HG03103 (cell line): ENCODE measurements at regions not wholly inside any gene's neighbourhood (a gene's known extent, or its start where the extent isn't known, plus 50 kb on each side); places are given as distances from the start of the nearest gene placed in this dataset.
"Not testable (repeated sequence)": the region's sequence is repeated elsewhere in the genome, so short reads cannot be mapped to it uniquely, and the experiment has no call there.

Source experiments
- ATAC-seq: cut with Tn5 transposase; IDR thresholded peaks from one replicate; pipeline ENCODE4 v1.9.1; 2021; ENCODE audit warnings: low read depth; ENCODE audit not compliant: unreplicated experiment

DNA sequence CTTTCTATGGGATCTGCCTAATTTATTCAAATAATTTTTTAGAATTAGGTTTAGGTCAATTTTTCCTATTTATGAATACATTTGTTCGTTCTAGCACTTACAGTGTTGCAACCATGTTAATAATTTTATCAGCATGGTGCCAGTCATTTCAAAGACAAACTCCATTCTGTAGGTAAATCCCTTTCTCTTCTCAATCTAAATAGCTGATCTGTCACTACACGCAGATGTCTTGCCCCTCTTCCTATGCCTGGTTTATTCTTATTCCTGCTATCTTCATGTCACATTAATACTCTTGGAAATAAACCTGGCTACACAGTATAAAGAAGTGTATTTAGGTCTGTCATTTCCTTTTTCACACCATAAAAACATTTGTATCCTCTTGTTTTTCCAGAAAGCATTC lies 1172.4 kb downstream of the BRINP3 start:
- ATAC-seq: no peak

DNA sequence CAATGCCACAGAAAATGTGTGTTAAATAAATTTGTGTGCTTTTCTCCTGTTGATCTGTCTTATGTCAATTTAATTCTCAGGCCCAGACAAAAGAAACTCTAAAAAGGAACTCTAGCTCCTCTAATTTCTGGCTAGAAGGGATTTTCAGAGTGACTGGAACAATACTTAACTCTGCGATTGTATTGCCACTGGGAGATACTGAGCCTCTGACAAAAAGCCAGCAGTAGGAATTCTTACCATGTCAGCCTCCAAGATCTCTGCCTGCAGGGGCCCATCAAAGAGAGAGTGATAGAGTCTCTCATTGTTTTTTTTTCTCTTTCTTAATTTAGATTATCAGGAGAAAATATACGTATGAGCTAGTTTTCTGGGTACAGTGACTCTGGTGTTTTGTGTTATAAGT lies 1165.7 kb downstream of the BRINP3 start:
- ATAC-seq: no peak

DNA sequence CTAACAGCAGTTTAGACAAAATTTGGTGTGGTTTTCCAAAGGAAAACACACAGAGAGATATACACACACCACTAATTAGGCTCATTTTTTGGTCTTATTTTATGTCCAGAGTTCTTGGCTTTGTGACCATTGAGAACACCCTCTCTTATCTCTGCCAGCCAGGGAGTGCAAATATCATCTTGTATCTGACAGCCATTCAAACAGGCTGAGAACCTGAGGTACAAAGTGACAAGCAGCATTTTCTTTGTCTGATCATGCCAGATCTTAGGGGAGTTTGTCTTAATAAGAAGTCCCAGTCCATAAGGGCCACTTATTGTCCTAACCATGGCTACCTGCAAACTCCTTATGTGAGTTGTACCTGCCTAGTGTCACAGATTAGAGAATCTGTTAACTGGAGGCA lies 1165.2 kb downstream of the BRINP3 start:
- ATAC-seq: no peak

DNA sequence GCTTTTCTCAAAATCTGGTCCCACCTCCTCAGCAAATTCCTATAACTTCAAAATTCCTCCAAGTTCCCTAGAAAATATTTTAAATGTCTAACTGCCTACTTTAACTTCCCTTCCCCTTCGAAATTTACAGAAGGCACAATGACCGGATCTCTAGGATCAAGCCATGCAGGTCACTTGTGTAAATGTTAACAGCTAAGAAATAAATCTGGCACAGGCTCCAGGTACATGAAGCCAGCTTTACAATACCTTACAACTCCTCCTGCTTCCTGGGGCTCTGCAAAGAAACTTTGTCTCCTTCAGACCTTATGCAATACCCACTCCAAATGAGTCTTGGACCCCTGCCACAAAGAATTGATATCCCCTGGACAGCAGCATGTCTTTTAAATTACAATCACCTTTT lies 1164.2 kb downstream of the BRINP3 start:
- no peak for ATAC-seq

DNA sequence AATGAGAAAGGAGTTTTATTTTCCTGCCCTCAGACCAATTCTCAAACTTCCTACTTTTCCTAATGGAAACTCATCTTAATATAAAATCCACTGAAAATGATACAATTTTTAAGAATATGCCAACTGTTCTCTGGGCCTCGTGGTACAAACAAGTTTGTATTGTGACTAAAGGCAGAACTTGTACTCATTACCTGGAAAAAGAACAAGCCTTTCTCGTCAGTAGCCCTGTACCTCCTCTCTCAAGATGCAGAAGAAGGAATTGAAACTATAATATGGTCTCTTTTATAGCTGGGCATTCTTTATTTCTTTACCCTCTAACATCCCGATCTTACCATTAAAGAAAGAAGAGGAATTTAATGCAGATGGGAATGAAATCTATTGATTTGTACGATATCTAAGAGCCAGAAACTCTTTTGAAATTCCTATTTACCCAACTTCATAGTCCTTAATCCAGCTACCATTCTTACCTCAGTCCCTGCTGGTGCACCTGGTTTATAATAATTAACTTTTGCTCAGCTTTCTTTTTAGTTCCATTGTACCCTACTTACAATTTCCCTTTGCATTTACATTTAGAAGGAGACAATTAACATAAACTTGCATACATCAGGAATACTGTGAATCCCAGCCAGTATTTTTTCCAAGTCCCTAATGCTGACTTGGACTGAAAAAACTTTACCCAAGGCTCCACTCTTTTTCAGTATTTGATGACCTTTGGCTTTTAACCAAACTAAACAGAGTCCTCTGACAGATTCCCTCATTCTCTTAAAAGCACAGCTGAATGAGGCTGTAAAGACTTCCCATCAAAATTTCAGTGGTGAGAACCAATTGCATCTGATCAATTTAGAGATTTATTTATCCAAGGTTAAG lies 1162.4 kb downstream of the BRINP3 start:
- no peak for ATAC-seq

DNA sequence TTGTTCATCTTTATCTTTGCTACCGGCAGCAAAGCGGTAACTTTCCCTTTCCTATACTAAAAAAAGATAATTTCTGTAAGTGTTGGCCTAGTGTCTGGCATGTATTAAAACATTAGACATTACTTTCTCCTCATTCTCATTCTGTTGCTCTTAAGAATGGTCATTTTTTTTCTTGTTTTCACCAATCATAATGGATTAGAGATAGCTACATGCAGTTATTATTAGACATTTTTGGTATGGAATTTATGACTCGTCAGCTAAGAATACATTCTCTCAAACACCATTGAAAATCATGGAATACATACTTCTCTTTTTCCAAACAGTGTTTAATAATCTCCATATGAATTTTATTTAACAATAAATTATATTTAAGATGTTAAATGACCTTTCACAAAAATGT lies 1154.6 kb downstream of the BRINP3 start:
- no peak for ATAC-seq

DNA sequence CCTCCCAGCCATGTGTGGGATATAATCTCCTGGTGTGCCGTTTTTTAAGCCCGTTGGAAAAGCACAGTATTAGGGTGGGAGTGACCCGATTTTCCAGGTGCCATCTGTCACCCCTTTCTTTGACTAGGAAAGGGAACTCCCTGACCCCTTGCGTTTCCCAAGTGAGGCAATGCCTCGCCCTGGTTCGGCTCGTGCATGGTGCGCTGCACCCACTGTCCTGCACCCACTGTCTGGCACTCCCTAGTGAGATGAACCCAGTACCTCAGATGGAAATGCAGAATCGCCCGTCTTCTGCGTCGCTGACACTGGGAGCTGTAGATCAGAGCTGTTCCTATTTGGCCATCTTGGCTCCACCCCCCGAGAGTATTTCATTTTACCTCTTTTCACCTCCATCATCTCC lies 1146.6 kb downstream of the BRINP3 start:
- not testable (repeated sequence) for ATAC-seq

DNA sequence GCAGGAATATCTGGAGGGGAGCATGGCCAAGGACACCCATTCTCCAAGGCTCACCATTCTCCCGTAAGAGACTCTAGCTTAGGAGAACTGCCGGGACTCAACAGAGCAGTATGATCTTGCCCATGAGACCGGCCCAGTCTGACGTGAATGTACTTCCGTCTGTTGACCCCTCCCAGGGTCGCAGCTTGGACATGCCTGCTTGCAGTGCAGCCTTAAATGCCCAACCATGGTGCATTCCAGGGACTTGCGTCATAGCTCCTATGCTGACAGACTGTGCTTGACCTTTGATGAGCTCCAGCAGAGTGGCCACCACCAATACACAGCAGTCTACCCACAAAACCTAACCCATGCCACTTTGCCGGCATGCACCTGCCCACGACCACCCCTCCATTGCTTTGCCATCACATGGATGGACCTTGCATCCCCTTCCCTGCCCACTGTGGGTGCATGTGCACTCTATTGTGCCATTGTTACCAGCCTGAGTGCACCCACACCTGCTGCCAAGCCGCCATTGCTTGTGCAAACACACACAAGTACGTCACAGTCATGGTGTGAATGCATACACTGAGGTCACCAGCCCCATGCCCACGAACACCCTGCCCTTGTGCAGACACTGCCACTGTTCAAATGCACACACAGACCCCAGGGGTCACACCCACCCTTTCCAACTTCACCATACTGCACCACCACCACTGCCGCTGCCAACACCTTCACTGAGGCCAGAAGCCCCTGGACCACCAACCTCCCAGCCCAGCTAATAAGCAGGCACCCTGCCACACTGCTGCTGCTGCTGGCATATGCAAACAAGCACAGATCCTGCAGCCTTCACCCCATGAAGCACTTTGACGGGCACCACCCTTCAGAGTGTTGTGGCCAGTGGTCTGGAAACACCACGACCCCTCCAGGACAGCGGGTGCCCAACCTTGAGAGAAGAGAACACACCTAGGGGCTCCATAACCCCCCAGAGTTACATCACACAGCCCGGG lies 1141.3 kb downstream of the BRINP3 start:
- ATAC-seq: no peak

DNA sequence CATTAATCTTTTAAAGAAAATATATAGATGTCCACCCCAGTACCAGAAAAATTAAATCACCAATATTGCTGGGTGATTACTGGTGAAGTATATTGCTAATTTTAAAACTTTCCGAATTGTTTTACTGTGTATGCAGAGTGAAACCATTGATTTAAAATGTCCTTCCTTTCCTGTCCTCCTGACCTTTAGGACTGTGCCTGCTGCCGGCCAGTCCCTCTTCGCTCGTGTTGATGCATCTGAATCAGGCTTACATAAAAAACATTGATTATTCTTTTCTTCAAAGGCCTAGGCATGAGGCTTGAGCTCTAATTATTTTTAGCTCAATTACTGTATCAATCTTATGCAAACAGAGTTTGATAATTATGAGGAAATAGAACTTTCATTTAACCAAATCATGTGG lies 1128.1 kb downstream of the BRINP3 start:
- no peak for ATAC-seq

DNA sequence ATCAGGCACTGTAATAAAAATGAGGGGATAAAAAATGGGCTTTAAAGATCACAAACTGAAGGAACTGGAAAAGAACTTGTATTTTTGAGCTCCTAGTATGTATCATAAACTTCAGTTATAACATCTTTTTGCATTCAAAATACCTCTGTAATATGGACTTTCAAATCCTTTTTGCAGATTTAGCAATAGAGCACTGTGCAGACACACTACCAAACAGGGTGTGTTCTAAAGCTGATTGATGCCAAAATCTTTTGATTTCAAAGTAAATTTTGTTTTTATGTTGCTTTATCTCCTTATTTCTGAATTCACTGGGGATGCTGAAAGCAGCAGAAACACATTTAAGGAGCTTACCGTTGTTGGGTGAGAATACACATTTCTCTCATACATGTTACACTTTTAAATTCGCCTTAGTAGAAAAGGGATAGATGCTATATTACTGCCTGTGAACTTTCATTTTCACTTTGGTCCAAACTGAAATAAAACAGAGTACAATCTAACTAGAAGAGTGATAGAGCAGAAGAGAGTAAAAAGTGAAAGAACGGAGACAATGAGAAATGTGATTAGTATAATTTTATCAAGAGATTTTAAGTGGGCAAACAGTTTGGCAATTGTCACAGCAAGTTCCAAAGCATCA lies 1126.6 kb downstream of the BRINP3 start:
- ATAC-seq: no peak

DNA sequence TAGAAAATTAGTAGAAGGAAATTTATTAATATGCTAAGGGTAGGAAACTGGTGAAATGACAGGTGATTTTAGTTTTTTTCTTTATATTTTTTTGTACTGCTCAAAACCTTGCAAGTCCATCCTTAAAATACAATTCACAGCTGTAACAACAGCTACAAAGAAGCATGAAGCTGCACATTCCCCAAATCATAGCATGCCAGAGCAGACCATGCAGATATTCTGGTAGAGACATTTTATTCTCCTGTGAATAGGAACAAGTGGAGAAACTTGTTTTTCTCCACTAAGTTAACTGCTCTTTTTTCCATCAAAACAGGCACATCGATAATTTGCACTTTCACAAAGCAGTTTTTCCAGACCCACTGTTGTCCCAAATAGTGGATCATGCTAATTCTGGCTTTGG lies 1125.7 kb downstream of the BRINP3 start:
- no peak for ATAC-seq

DNA sequence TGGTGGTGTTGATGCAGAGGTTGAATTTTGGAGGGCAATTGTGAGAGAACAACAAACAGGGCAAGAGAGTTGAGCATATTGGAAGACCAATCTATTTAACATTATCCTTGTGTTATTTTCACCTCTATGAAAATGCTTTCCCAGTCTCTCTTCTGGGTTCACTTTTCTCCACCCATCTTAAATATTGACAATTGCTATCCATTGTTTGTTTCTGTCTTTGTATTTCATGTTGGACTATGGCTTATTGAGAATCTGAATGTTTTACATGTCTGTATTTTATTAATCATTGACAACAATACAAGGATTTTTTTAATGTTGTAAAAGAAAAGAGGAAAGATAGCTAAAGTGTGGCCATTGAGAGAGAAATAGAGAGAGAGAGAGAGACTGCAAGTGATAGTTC lies 1121.5 kb downstream of the BRINP3 start:
- ATAC-seq: no peak

DNA sequence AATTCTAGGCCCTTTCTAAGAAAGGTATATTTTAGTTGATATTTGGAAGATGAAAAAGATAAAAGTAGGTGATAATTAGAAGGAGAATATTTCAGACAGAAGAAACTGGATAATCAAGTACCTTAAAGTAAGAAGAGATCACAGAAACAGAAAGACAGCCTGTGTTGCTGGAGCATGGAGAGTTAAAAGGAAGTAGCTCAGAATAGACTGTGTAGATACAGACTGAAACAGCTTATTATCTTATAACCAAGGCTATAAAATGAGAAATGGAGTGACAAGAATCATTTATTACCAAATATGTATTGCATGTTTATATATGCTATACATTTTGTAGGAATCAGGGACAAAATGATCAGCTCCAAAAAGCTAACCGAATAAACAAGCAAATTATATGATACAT lies 1120.3 kb downstream of the BRINP3 start:
- no peak for ATAC-seq

DNA sequence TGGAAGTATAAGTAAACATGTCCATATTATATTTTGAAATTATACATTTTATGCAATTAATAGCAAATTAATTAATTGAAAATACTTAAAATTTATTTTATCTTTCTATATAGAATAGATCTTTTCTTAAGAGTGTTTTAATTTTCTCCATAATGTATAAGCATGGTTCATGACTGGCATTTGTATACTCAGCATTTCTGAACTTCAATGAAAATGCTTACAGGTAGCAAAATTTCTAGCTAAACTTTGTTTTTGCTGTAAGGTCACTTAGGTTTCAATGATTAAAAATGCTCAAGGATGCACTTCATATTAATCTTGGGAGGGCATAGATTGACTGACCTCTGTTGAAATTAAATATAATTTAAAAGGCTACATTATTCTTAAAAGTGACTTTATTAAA lies 1108.1 kb downstream of the BRINP3 start:
- ATAC-seq: no peak

DNA sequence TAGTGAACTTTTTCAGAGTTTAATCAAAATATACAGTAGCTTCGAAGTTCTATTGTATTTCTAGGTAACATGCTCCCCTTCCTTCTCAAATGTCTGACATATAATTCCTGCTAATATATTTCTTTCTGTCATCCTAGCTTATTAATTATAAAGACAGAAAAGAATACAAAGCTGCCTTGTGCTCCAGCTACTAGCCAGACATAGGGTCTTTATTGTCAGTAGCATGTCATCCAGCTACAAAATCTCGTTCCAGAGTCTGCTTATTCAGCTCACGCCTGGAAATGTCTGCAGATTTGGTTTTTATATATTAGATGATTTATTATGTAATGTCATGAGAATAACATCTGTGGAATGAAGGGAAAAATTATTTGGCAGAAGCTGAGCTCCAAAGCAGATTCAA lies 1102.8 kb downstream of the BRINP3 start:
- ATAC-seq: no peak

DNA sequence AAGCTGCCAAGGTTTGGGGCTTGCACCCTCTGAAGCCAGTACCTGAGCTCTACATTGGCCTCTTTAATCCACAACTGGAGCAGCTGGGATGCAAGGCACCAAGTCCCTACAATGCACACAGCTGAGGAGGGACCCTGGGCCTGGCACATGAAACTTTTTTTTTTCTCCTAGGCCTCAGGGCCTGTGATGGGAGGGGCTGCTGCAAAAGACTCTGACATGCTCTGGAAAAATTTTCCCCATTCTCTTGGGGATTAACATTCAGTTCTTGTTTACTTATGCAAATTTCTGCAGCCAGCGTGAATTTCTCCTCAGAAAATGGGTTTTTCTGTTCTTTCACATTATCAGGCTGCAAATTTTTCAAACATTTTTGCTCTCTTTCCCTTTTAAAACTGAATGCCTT lies 1072.2 kb downstream of the BRINP3 start:
- ATAC-seq: no peak

DNA sequence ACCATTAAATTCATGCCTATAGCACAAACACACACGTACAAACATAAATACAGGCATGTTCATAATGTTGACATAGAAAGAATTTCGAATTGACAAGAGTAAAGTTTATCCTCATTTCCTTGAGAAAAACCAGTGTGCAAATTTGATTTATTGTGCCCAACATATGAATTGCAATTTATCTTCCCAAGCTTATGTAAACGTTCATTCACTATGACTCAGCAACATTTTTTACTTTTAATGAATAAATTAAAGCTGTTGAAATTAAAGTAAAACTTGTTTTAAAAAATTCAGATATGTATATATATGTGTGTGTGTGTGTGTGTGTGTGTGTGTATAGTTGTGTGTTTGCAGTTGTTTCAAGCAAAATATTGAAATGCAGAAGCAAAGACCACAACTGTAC lies 1067.9 kb downstream of the BRINP3 start:
- no peak for ATAC-seq

DNA sequence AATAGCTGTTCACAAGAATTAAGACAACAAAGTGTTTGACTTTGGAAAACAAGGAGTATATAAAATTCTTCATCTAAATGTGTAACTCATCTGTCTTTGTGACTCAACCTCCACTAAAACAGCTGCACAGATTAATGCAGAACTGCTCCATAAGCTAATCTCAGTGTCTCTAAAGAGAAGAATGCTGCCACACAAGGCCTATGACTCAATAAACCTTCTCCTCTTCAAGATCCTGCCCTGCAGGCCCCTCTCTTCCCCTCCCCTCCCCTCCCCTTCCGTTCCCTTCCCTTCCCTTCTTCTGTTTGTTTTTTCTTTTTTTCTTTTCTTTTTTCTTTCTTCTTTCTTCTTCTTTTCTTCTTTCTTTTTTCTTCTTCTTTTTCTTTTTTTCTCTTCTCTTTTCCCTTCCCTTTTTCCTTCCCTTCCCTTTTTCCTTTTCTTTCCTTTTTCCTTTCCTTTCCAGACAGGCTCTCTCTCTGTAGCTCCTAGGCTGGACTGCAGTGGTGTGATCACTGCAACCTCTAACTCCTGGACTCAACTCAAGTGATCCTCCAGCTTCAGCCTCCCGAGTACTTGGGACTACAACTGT lies 1052.8 kb downstream of the BRINP3 start:
- ATAC-seq: no peak

DNA sequence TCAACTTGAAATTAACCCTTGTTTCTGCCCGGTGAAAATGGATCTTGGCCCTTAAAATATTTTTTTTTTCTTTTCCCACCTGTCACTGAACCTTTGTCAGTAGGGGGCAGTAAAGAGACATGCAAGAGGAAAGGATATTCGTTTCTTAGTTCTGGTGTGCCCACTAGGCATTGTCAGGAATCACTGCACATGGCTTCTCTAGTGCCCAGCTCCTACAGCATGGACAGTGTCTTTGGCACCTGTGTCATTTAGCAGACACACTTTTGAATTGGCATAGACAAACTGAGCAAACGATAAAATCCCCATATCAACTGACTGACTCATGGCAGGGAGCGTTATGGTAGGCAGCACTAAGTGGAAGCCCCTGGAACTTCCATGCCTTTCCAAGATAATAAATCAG lies 1048.1 kb downstream of the BRINP3 start:
- no peak for ATAC-seq

DNA sequence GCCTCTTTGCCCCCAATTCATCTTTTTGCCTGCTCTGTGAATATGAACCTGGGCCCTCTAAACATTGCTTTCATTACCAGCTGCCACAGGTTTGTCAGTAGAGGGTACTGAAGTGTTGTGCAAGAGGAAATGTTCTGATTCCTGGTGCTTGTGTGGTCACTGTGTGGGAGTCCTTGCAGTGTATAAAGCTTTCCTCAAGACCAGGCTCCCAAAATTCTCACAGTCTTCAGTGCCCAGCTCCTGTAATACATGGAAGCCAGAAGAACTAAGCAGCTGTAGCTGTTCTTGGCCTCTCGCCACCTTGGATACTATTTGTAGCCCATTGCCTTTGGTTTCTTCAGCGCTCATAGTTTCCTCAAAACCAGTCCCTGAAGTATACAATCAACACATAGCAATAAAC lies 1046.2 kb downstream of the BRINP3 start:
- no peak for ATAC-seq

DNA sequence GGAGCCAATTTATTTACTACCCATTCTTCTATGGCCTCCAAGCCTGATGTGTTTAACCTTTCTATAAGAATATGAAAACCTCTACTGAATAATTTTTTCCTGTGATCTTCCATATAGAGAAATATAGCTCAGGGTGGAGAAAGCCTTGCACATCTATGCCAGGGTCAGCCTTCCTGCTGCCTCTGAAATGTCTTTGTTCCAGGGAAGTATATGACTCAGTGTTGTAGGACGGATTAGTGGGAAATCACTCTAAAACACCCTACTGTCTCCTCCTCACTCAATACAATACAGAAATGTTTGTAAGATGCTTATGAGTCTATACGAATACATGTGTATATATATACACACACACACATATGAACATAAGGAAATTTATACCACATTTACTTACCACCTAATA lies 1044.9 kb downstream of the BRINP3 start:
- no peak for ATAC-seq
